GM12864 (cell line): ENCODE measurements at regions not wholly inside any gene's neighbourhood (a gene's known extent, or its start where the extent isn't known, plus 50 kb on each side); places are given as distances from the start of the nearest gene placed in this dataset.
A peak's percentile ranks its signal among the peaks of the same experiment; 100 is the strongest.
"Not testable (repeated sequence)": the region's sequence is repeated elsewhere in the genome, so short reads cannot be mapped to it uniquely, and the experiment has no call there.

ENCODE experiments used
- DNase-seq: peaks from one replicate; pipeline ENCODE4 v3.0.0-alpha.2; 2011; ENCODE audit warnings: low read depth
- H3K4me3 ChIP-seq: 2 replicates; pipeline ENCODE4 v1.5.1; 2011; ENCODE audit warnings: mild to moderate bottlenecking, low read depth, low read length, control low read depth
- CTCF ChIP-seq: IDR thresholded peaks from 2 replicates; pipeline ENCODE4 v1.5.1; 2011; ENCODE audit warnings: low read depth, mild to moderate bottlenecking, moderate library complexity, low read length, control low read depth, inconsistent platforms; ENCODE audit errors: missing control alignments

- H3K4me3 ChIP-seq = no peak overlapping the region
- no peak for DNase-seq
- no peak for TF ChIP-seq CTCF
Observed at GRCh38 chr1:193388683-193389082, 202.3 kb upstream of the B3GALT2 start.

GRCh38 chr1:193388165-193388564 is 201.8 kb upstream of the B3GALT2 start:
- no peak overlapping the region for H3K4me3 ChIP-seq
- TF ChIP-seq CTCF = no peak
- DNase-seq = no peak

GRCh38 chr1:193387406-193387805 is 201.0 kb upstream of the B3GALT2 start:
- H3K4me3 ChIP-seq = no peak overlapping the region
- no peak for DNase-seq
- TF ChIP-seq CTCF = no peak

GRCh38 chr1:193378451-193378850 is 192.0 kb upstream of the B3GALT2 start:
- not testable (repeated sequence) for DNase-seq

GRCh38 chr1:193377472-193377871 is 191.1 kb upstream of the B3GALT2 start:
- no peak for DNase-seq
- TF ChIP-seq CTCF = no peak
- no peak overlapping the region for H3K4me3 ChIP-seq

More at GRCh38 chr1:193378451-193378850, 192.0 kb upstream of the B3GALT2 start:
- H3K4me3 ChIP-seq = not testable (repeated sequence)

- no peak overlapping the region for H3K4me3 ChIP-seq
- no peak for DNase-seq
- no peak for TF ChIP-seq CTCF
Observed at GRCh38 chr1:193372553-193372952, 186.1 kb upstream of the B3GALT2 start.

- H3K4me3 ChIP-seq = no peak overlapping the region
- TF ChIP-seq CTCF = no peak
- DNase-seq = peak; percentile 13
Observed at GRCh38 chr1:193368302-193368701, 181.9 kb upstream of the B3GALT2 start.

GRCh38 chr1:193367863-193368262 is 181.4 kb upstream of the B3GALT2 start:
- TF ChIP-seq CTCF = no peak
- H3K4me3 ChIP-seq = no peak overlapping the region
- no peak for DNase-seq
